ENCODE measurements at regions not wholly inside any gene's neighbourhood (a gene's known extent, or its start where the extent isn't known, plus 50 kb on each side); places are given as distances from the start of the nearest gene placed in this dataset.

- Histone ChIP-seq H3K4me1 (ENCODE audit: control insufficient read depth in 2 of 3, insufficient read depth in 2 of 3, low read depth in 1 of 3, low read length in 3 of 3) (no peaks in the 10 kb centered on the region), H3K9ac (ENCODE audit: low read length in 3 of 3) (no peak overlapping the region), H3K27ac (ENCODE audit: low read depth in 2 of 2, low read length in 2 of 2) (no peak overlapping the region), H3K36me3 (ENCODE audit: control insufficient read depth in 2 of 3, insufficient read depth in 3 of 3, low read length in 3 of 3) (no peaks in the 10 kb centered on the region), H3K4me3 (ENCODE audit: low read length in 3 of 3) (no peak overlapping the region), H3K27me3 (ENCODE audit: control insufficient read depth, insufficient read depth, low read length) (no peaks in the 10 kb centered on the region), H3K9me3 (ENCODE audit: control insufficient read depth in 2 of 3, insufficient read depth in 1 of 3, low read length in 3 of 3) (no peaks in the 10 kb centered on the region)
- intact Hi-C loops (cut with DNase I): no loop called here
- TF ChIP-seq CTCF (IDR thresholded peaks at IDR 0.05; ENCODE audit: borderline replicate concordance, extremely low read depth, insufficient read depth): no peak
- DNase-seq (no peak), FAIRE-seq (no peak)
Measured at GRCh38 chr4:57866468-57867171, 756.4 kb upstream of the IGFBP7 start.

- Histone ChIP-seq H3K36me3 (ENCODE audit: control insufficient read depth in 2 of 3, insufficient read depth in 3 of 3, low read length in 3 of 3) (no peaks in the 10 kb centered on the region), H3K4me1 (ENCODE audit: control insufficient read depth in 2 of 3, insufficient read depth in 2 of 3, low read depth in 1 of 3, low read length in 3 of 3) (no peaks in the 10 kb centered on the region), H3K9ac (ENCODE audit: low read length in 3 of 3) (no peak overlapping the region), H3K27ac (ENCODE audit: low read depth in 2 of 2, low read length in 2 of 2) (no peak overlapping the region), H3K27me3 (ENCODE audit: control insufficient read depth, insufficient read depth, low read length) (no peaks in the 10 kb centered on the region), H3K9me3 (ENCODE audit: control insufficient read depth in 2 of 3, insufficient read depth in 1 of 3, low read length in 3 of 3) (no peaks in the 10 kb centered on the region), H3K4me3 (ENCODE audit: low read length in 3 of 3) (no peak overlapping the region)
- FAIRE-seq (no peak), DNase-seq (no peak)
- TF ChIP-seq CTCF (IDR thresholded peaks at IDR 0.05; ENCODE audit: borderline replicate concordance, extremely low read depth, insufficient read depth): no peak
- intact Hi-C loops (cut with DNase I): no loop called here
Measured at GRCh38 chr4:57865264-57865663, 755.1 kb upstream of the IGFBP7 start.

GRCh38 chr4:57854748-57855147, 744.6 kb upstream of the IGFBP7 start:
- no peaks in the 10 kb centered on the region for H3K9me3 ChIP-seq (ENCODE audit: control insufficient read depth in 2 of 3, insufficient read depth in 1 of 3, low read length in 3 of 3)
- FAIRE-seq (no peak), DNase-seq (peak in 2 of 5 donors; percentile 71 to 73)
- peak overlapping the region in 1 of 3 donors; percentile 45 for H3K4me3 ChIP-seq (ENCODE audit: low read length in 3 of 3)
- no peak overlapping the region for H3K27ac ChIP-seq (ENCODE audit: low read depth in 2 of 2, low read length in 2 of 2)
- no peaks in the 10 kb centered on the region for H3K36me3 ChIP-seq (ENCODE audit: control insufficient read depth in 2 of 3, insufficient read depth in 3 of 3, low read length in 3 of 3)
- intact Hi-C loops (cut with DNase I): no loop called here
- no peaks in the 10 kb centered on the region for H3K4me1 ChIP-seq (ENCODE audit: control insufficient read depth in 2 of 3, insufficient read depth in 2 of 3, low read depth in 1 of 3, low read length in 3 of 3)
- H3K27me3 ChIP-seq (ENCODE audit: control insufficient read depth, insufficient read depth, low read length): no peaks in the 10 kb centered on the region
- TF ChIP-seq CTCF (IDR thresholded peaks at IDR 0.05; ENCODE audit: borderline replicate concordance, extremely low read depth, insufficient read depth): no peak
- no peak overlapping the region for H3K9ac ChIP-seq (ENCODE audit: low read length in 3 of 3)

GRCh38 chr4:57850141-57850540, 740.0 kb upstream of the IGFBP7 start:
- Histone ChIP-seq H3K4me3 (ENCODE audit: low read length in 3 of 3) (no peak overlapping the region), H3K9ac (ENCODE audit: low read length in 3 of 3) (no peak overlapping the region), H3K9me3 (ENCODE audit: control insufficient read depth in 2 of 3, insufficient read depth in 1 of 3, low read length in 3 of 3) (no peaks in the 10 kb centered on the region), H3K27me3 (ENCODE audit: control insufficient read depth, insufficient read depth, low read length) (no peaks in the 10 kb centered on the region), H3K27ac (ENCODE audit: low read depth in 2 of 2, low read length in 2 of 2) (no peak overlapping the region), H3K4me1 (ENCODE audit: control insufficient read depth in 2 of 3, insufficient read depth in 2 of 3, low read depth in 1 of 3, low read length in 3 of 3) (no peaks in the 10 kb centered on the region), H3K36me3 (ENCODE audit: control insufficient read depth in 2 of 3, insufficient read depth in 3 of 3, low read length in 3 of 3) (no peaks in the 10 kb centered on the region)
- no peak for DNase-seq
- TF ChIP-seq CTCF (IDR thresholded peaks at IDR 0.05; ENCODE audit: borderline replicate concordance, extremely low read depth, insufficient read depth): no peak
- intact Hi-C loops (cut with DNase I): no loop called here
- FAIRE-seq: no peak

All from kidney (tissue), 13 donors.